OCI-LY7 (cell line): ENCODE measurements at regions not wholly inside any gene's neighbourhood (a gene's known extent, or its start where the extent isn't known, plus 50 kb on each side); places are given as distances from the start of the nearest gene placed in this dataset.

Experiments
- CTCF ChIP-seq: fragments of 200-600 bp; sonication (generic); conservative IDR thresholded peaks from 2 replicates; pipeline ENCODE4 v1.5.1; 2014; ENCODE audit warnings: mild to moderate bottlenecking, antibody characterized with exemption, low read length, moderate library complexity, mixed read lengths
- EZH2phosphoT487 ChIP-seq: fragments of 200-600 bp; sonication (generic); IDR thresholded peaks from 2 replicates; pipeline ENCODE4 v1.6.1; 2018; ENCODE audit warnings: low read depth, borderline replicate concordance, mild to moderate bottlenecking, mixed run types, antibody characterized with exemption, low read length, moderate library complexity, mixed read lengths

- TF ChIP-seq CTCF (no peak), EZH2phosphoT487 (no peak)
Observed at GRCh38 chrX:38868941-38869401, 67.7 kb downstream of the MID1IP1 start.
